GM12878 (cell line): ENCODE measurements at regions not wholly inside any gene's neighbourhood (a gene's known extent, or its start where the extent isn't known, plus 50 kb on each side); places are given as distances from the start of the nearest gene placed in this dataset.

Source experiments
- ATAC-seq: fragments of 200-7000 bp; cut with Tn5 transposase; 3 replicates; pipeline ENCODE4 v1.9.1; 2020; ENCODE audit warnings: mild to moderate bottlenecking, moderate library complexity
- BruUV-seq: library from RNA; stranded (reverse); fragments of 400-500 nt; replicated peaks from 2 replicates; lab custom pipeline; 2021; lab: Mats Ljungman, UMichigan
- CTCF ChIA-PET: fragments of 300-600 bp; sonication (Branson Sonifier 250); formaldehyde crosslinking; extraction: SDS; loops from one replicate; lab custom pipeline; 2021; ENCODE audit warnings: inconsistent platforms; lab: Yijun Ruan, JAX
- POLR2A ChIA-PET: fragments of 350-600 bp; formaldehyde crosslinking; extraction: SDS; loops from one replicate; lab custom pipeline; 2021; ENCODE audit warnings: inconsistent platforms; lab: Charles Lee
- RAD21 ChIA-PET: fragments of 300-600 bp; sonication (Branson Sonifier 250); formaldehyde crosslinking; loops from one replicate; lab custom pipeline; 2023; ENCODE audit warnings: antibody characterized with exemption; ENCODE audit not compliant: unreplicated experiment; lab: Charles Lee
- SMC1A ChIA-PET: fragments of 300-600 bp; sonication (Branson Sonifier 250); formaldehyde crosslinking; loops from one replicate; lab custom pipeline; 2023; ENCODE audit not compliant: unreplicated experiment, uncharacterized antibody; lab: Charles Lee
- DNase-seq: peaks from one replicate; pipeline ENCODE4 v3.0.0-alpha.2; 2011; ENCODE audit warnings: low read depth, low spot score
- FAIRE-seq: peaks from 3 replicates; lab custom pipeline; 2011; peaks lifted over from hg19 to GRCh38; lab: Jason Lieb, UNC
- H2AFZ ChIP-seq: 2 replicates; pipeline ENCODE4 v1.6.0; 2011; ENCODE audit warnings: low read depth, low read length, control low read depth; ENCODE audit not compliant: control insufficient read depth
- H3K27ac ChIP-seq: 2 replicates; pipeline ENCODE4 v1.5.1; 2011; ENCODE audit warnings: control low read depth; ENCODE audit not compliant: control insufficient read depth, insufficient read depth
- H3K27me3 ChIP-seq, 2 experiments: replicated peaks in 1 of 2; 2 replicates each; pipeline versions ENCODE4 v1.6.0 to v1.6.1; 2011; ENCODE audit warnings: low read length in 1 of 2; ENCODE audit not compliant: control insufficient read depth in 2 of 2, insufficient read depth in 2 of 2
- H3K36me3 ChIP-seq, 2 experiments: 2 replicates each; pipeline ENCODE4 v1.5.1; 2011; ENCODE audit warnings: low read length in 1 of 2; ENCODE audit not compliant: control insufficient read depth in 2 of 2, insufficient read depth in 2 of 2
- H3K4me1 ChIP-seq: 2 replicates; pipeline ENCODE4 v1.6.1; 2011; ENCODE audit warnings: mild to moderate bottlenecking, low read length, moderate library complexity, mixed read lengths; ENCODE audit not compliant: control insufficient read depth, insufficient read depth
- H3K4me2 ChIP-seq: 2 replicates; pipeline ENCODE4 v1.6.0; 2011; ENCODE audit warnings: control low read depth; ENCODE audit not compliant: control insufficient read depth, insufficient read depth
- H3K4me3 ChIP-seq: fragments of 200-600 bp; sonication (generic); 2 replicates; pipeline ENCODE4 v1.5.1; 2016
- H3K79me2 ChIP-seq: 2 replicates; pipeline ENCODE4 v1.6.0; 2011; ENCODE audit warnings: low read length; ENCODE audit not compliant: control insufficient read depth, insufficient read depth
- H3K9ac ChIP-seq: 2 replicates; pipeline ENCODE4 v1.8.0; 2011; ENCODE audit warnings: low read length, control low read depth, mixed read lengths; ENCODE audit not compliant: control insufficient read depth, insufficient read depth
- H3K9me3 ChIP-seq: replicated peaks from 3 replicates; pipeline ENCODE4 v1.5.1; 2011; ENCODE audit warnings: mild to moderate bottlenecking, low read length; ENCODE audit not compliant: control insufficient read depth, insufficient read depth
- H4K20me1 ChIP-seq: 2 replicates; pipeline ENCODE4 v1.6.0; 2011; ENCODE audit not compliant: control insufficient read depth, insufficient read depth
- PKNOX1 ChIP-seq: fragments of 450-650 bp; IDR thresholded peaks from 2 replicates; pipeline ENCODE4 v1.6.1; 2016; ENCODE audit warnings: mild to moderate bottlenecking
- PML ChIP-seq: IDR thresholded peaks from 2 replicates; pipeline ENCODE4 v1.6.1; 2012; ENCODE audit warnings: low read length, inconsistent platforms
- ZBTB11 ChIP-seq: fragments of 450-650 bp; formaldehyde crosslinking; IDR thresholded peaks from 2 replicates; pipeline ENCODE4 v1.5.0; 2022; ENCODE audit warnings: mild to moderate bottlenecking, missing genetic modification characterization
- ZNF384 ChIP-seq: IDR thresholded peaks from 2 replicates; pipeline ENCODE4 v1.6.1; 2012; ENCODE audit warnings: low read depth, mild to moderate bottlenecking, low read length, improper control_type of control experiment, borderline replicate concordance
- WGBS: methylation state at CpG from one replicate; pipeline ENCODE4 v1.1.6; 2016; ENCODE audit warnings: low lambda C conversion rate; ENCODE audit not compliant: insufficient replicate concordance, insufficient coverage; ENCODE audit errors: missing lambda C conversion rate; 5-methylcytosine and 5-hydroxymethylcytosine counted together
- in situ Hi-C: fragments of 300-500 bp; cut with MboI; formaldehyde crosslinking; loops from 9 replicates; pipeline ENCODE4 v1.14.3; 2018; ENCODE audit warnings: mixed read lengths
- intact Hi-C: fragments of 100-400 bp; cut with micrococcal nuclease; formaldehyde crosslinking; loops from one replicate; pipeline ENCODE4 v1.14.2; 2022; ENCODE audit not compliant: unreplicated experiment

DNA sequence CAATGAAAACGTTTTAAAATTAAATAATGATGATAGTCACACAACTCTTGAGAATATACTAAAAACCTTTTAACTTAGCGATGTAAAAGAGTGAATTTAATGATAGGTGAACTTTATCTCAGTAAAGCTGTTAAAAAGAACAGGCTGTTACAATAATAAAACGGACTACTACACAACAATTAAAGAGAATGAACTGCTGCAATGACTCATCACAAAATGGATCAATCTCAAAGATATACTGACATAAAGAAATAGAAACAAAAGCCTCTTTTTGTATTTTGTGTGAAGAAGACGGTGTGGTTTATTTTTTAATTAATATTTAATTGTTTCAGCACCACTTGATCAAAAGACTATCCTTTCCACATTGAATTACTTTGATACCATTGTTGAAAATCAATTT, 352.4 kb upstream of the GJE1 start:
- Histone ChIP-seq H3K27ac (no peak overlapping the region), H3K4me1 (no peaks in the 10 kb centered on the region), H3K9ac (no peak overlapping the region), H3K79me2 (no peaks in the 10 kb centered on the region), H3K9me3 (no peaks in the 10 kb centered on the region), H3K4me2 (no peak overlapping the region), H3K36me3 (no peaks in the 10 kb centered on the region), H2AFZ (no peak overlapping the region)
- ChIA-PET POLR2A (no interaction called here), SMC1A (no interaction called here), CTCF (no interaction called here), RAD21 (no interaction called here)
- no TSS peak for BruUV-seq
- no peak for ATAC-seq
- DNase-seq = no peak
- intact Hi-C loops = no loop called here
- 0% methylated on average over 4 of the region's 4 CpGs for WGBS
- no peak for TF ChIP-seq ZBTB11 (CRISPR knock-in tag)
- no peak for TF ChIP-seq PKNOX1
- TF ChIP-seq PML = no peak
- TF ChIP-seq ZNF384 = no peak
- TF ChIP-seq, all 136 proteins: peak for 0
- H3K27me3 ChIP-seq = no peaks in the 10 kb centered on the region
- H3K4me3 ChIP-seq = no peak overlapping the region
- in situ Hi-C loops = no loop called here
- FAIRE-seq = no peak
- H4K20me1 ChIP-seq = no peaks in the 10 kb centered on the region
